GM12864 (cell line): ENCODE measurements at regions not wholly inside any gene's neighbourhood (a gene's known extent, or its start where the extent isn't known, plus 50 kb on each side); places are given as distances from the start of the nearest gene placed in this dataset.

Source experiments
- DNase-seq: peaks from one replicate; pipeline ENCODE4 v3.0.0-alpha.2; 2011; ENCODE audit warnings: low read depth
- H3K4me3 ChIP-seq: 2 replicates; pipeline ENCODE4 v1.5.1; 2011; ENCODE audit warnings: mild to moderate bottlenecking, low read depth, low read length, control low read depth
- CTCF ChIP-seq: IDR thresholded peaks from 2 replicates; pipeline ENCODE4 v1.5.1; 2011; ENCODE audit warnings: low read depth, mild to moderate bottlenecking, moderate library complexity, low read length, control low read depth, inconsistent platforms; ENCODE audit errors: missing control alignments

- no peak for TF ChIP-seq CTCF
- no peak overlapping the region for H3K4me3 ChIP-seq
- DNase-seq: no peak
Observed at GRCh38 chr5:42120070-42120469, 195.0 kb downstream of the FBXO4 start.

- no peak overlapping the region for H3K4me3 ChIP-seq
- DNase-seq: no peak
- no peak for TF ChIP-seq CTCF
Observed at GRCh38 chr5:42121401-42121800, 196.3 kb downstream of the FBXO4 start.

- no peak for DNase-seq
- H3K4me3 ChIP-seq: no peak overlapping the region
- no peak for TF ChIP-seq CTCF
Observed at GRCh38 chr5:42131081-42131480, 206.0 kb downstream of the FBXO4 start.

GRCh38 chr5:42143361-42143760 is 218.3 kb downstream of the FBXO4 start:
- no peak overlapping the region for H3K4me3 ChIP-seq
- TF ChIP-seq CTCF: no peak
- DNase-seq: no peak

GRCh38 chr5:42148813-42149212 is 223.7 kb downstream of the FBXO4 start:
- no peak for TF ChIP-seq CTCF
- no peak overlapping the region for H3K4me3 ChIP-seq
- DNase-seq: no peak

- no peak for DNase-seq
- no peak overlapping the region for H3K4me3 ChIP-seq
- no peak for TF ChIP-seq CTCF
Observed at GRCh38 chr5:42157215-42157614, 232.1 kb downstream of the FBXO4 start.

- TF ChIP-seq CTCF: no peak
- H3K4me3 ChIP-seq: no peak overlapping the region
- DNase-seq: no peak
Observed at GRCh38 chr5:42163083-42163482, 238.0 kb downstream of the FBXO4 start.
